Prostate gland (tissue), 2 donors: ENCODE measurements at regions not wholly inside any gene's neighbourhood (a gene's known extent, or its start where the extent isn't known, plus 50 kb on each side); places are given as distances from the start of the nearest gene placed in this dataset.

ENCODE experiments used
- CTCF ChIP-seq, 4 experiments: fragments of 200-600 bp in 2 of 4; fragments of 450-650 bp in 2 of 4; sonication (generic) in 2 of 4; IDR thresholded peaks; 1 replicate in 3 of 4; 2 replicates in 1 of 4; pipeline ENCODE4 v1.5.1; 2016 to 2019; ENCODE audit warnings: antibody characterized with exemption in 4 of 4, mild to moderate bottlenecking in 2 of 4, moderate library complexity in 2 of 4
- POLR2AphosphoS5 ChIP-seq: sonication (generic); formaldehyde crosslinking; IDR thresholded peaks from one replicate; pipeline ENCODE4 v1.6.1; 2017; ENCODE audit warnings: antibody characterized with exemption

DNA sequence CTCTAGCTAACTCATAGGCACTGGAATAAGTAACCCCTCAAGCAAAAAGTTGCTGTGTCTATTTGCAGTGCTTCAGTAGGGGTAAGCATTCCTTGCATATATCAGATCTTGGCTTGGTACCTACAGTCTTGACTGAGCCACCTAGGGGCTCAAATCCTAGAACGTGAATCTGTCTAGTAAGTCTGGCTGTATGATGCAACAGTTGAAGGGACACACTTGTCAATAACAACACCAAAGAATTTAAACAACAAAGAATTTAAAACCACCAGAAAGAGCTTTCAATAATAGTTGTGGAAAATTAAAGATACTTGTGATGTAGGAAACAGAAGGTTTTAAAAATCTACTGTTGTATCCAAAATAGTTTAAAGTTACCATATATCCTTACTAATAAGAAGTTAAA, 65.4 kb downstream of the EBLN1 start:
- no peak for TF ChIP-seq CTCF (IDR thresholded peaks at IDR 0.05)
- no peak for TF ChIP-seq POLR2AphosphoS5
